ENCODE measurements at regions not wholly inside any gene's neighbourhood (a gene's known extent, or its start where the extent isn't known, plus 50 kb on each side); places are given as distances from the start of the nearest gene placed in this dataset.

- TF ChIP-seq EZH2 (IDR thresholded peaks at IDR 0.05; ENCODE audit: low read depth, low read length, severe bottlenecking) (no peak), CHD2 (IDR thresholded peaks at IDR 0.05; ENCODE audit: low read length) (no peak), ATF2 (IDR thresholded peaks at IDR 0.05; ENCODE audit: low read length) (no peak), NRF1 (IDR thresholded peaks at IDR 0.05; ENCODE audit: low read depth, low read length) (no peak), POLR2AphosphoS5 (IDR thresholded peaks at IDR 0.05; ENCODE audit: low read depth, low read length) (no peak), PHF8 (conservative IDR thresholded peaks at IDR 0.05; ENCODE audit: low read depth, low read length) (no peak), CTCF (IDR thresholded peaks at IDR 0.05; ENCODE audit: control extremely low read depth in 1 of 3, insufficient read depth in 1 of 3, low read depth in 1 of 3, low read length in 3 of 3) (no peak), BRCA1 (IDR thresholded peaks at IDR 0.05; ENCODE audit: low read depth, low read length) (no peak), SUZ12 (IDR thresholded peaks at IDR 0.05; ENCODE audit: low read length) (no peak), POLR2A (IDR thresholded peaks at IDR 0.05; ENCODE audit: control extremely low read depth in 1 of 2, low read depth in 2 of 2, low read length in 2 of 2) (no peak), TAF1 (IDR thresholded peaks at IDR 0.05; ENCODE audit: low read depth, low read length) (no peak), ZNF274 (IDR thresholded peaks at IDR 0.05; ENCODE audit: borderline replicate concordance, extremely low read depth, low read length) (no peak)
These were observed 350.6 kb downstream of the ZNF536 start for GRCh38 chr19:30722761-30723160.
